ENCODE measurements at regions not wholly inside any gene's neighbourhood (a gene's known extent, or its start where the extent isn't known, plus 50 kb on each side); places are given as distances from the start of the nearest gene placed in this dataset.

- DNase-seq: no peak
- intact Hi-C loops (cut with DNase I): no loop called here
Observed at GRCh38 chr7:111622084-111622483, 59.8 kb upstream of the IMMP2L start.
